NCI-H526 (cell line): ENCODE measurements at regions not wholly inside any gene's neighbourhood (a gene's known extent, or its start where the extent isn't known, plus 50 kb on each side); places are given as distances from the start of the nearest gene placed in this dataset.

ENCODE experiments used
- DNase-seq, 2 experiments: peaks; one replicate each; lab custom pipeline; 2025; lab: John Stamatoyannopoulos, UW

- no peak for DNase-seq
Observed at GRCh38 chr10:43816351-43817321, 168.0 kb upstream of the ZNF32 start.

- DNase-seq, result no peak
Observed at GRCh38 chr10:43815181-43815885, 166.7 kb upstream of the ZNF32 start.

GRCh38 chr10:43814663-43815062 lies 166.0 kb upstream of the ZNF32 start:
- DNase-seq, result no peak

- no peak for DNase-seq
Observed at GRCh38 chr10:43811871-43812270, 163.2 kb upstream of the ZNF32 start.

- no peak for DNase-seq
Observed at GRCh38 chr10:43809211-43809930, 160.7 kb upstream of the ZNF32 start.

GRCh38 chr10:43808136-43808535 lies 159.5 kb upstream of the ZNF32 start:
- DNase-seq, result no peak

- DNase-seq, result no peak
Observed at GRCh38 chr10:43806831-43807640, 158.4 kb upstream of the ZNF32 start.

GRCh38 chr10:43803791-43804190 lies 155.1 kb upstream of the ZNF32 start:
- DNase-seq, result no peak

GRCh38 chr10:43802988-43803696 lies 154.5 kb upstream of the ZNF32 start:
- DNase-seq, result no peak

GRCh38 chr10:43801626-43802025 lies 152.9 kb upstream of the ZNF32 start:
- DNase-seq, result no peak

GRCh38 chr10:43801140-43801539 lies 152.5 kb upstream of the ZNF32 start:
- DNase-seq, result no peak

- no peak for DNase-seq
Observed at GRCh38 chr10:43796781-43797180, 148.1 kb upstream of the ZNF32 start.

GRCh38 chr10:43795639-43796038 lies 147.0 kb upstream of the ZNF32 start:
- DNase-seq, result no peak

GRCh38 chr10:43795093-43795492 lies 146.4 kb upstream of the ZNF32 start:
- no peak for DNase-seq

GRCh38 chr10:43794181-43794815 lies 145.6 kb upstream of the ZNF32 start:
- DNase-seq, result no peak

- DNase-seq, result no peak
Observed at GRCh38 chr10:43793704-43794103, 145.0 kb upstream of the ZNF32 start.

GRCh38 chr10:43790147-43790546 lies 141.5 kb upstream of the ZNF32 start:
- no peak for DNase-seq

GRCh38 chr10:43785252-43785651 lies 136.6 kb upstream of the ZNF32 start:
- peak; percentile 4 to 18 for DNase-seq

- no peak for DNase-seq
Observed at GRCh38 chr10:43782814-43783213, 134.1 kb upstream of the ZNF32 start.
